ENCODE measurements at regions not wholly inside any gene's neighbourhood (a gene's known extent, or its start where the extent isn't known, plus 50 kb on each side); places are given as distances from the start of the nearest gene placed in this dataset.

DNA sequence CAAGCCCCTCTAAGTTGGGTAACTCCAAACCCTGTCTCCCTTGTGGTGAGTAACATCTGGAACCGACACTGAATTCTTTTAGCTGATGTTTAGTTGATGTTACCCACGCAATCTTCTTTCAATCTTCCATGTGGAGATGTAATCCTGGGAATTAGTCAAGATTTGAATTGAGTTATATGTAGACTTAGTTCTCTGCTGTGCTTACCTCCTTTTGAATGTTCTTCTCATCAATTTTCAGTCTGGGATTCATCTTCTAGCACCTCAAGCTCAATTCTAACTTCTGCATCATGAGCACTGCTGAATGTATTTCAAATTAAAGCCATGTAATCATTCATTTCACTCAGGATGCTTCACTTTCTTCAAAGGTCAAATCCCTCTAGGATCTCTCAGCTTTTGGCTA is 270.6 kb downstream of the FAM170A start:
- no peak for TF ChIP-seq POLR2A (IDR thresholded peaks at IDR 0.05; ENCODE audit: low read length)
- no peak for TF ChIP-seq GATA1 (IDR thresholded peaks at IDR 0.05; ENCODE audit: low read depth, low read length)

Measured in erythroblast (primary cell).